HL-60 (cell line): ENCODE measurements at regions not wholly inside any gene's neighbourhood (a gene's known extent, or its start where the extent isn't known, plus 50 kb on each side); places are given as distances from the start of the nearest gene placed in this dataset.

Experiments used
- CTCF ChIP-seq: IDR thresholded peaks from one replicate; pipeline ENCODE4 v1.5.1; 2011; ENCODE audit warnings: low read length, control low read depth, inconsistent platforms; ENCODE audit not compliant: insufficient read depth
- POLR2AphosphoS5 ChIP-seq: IDR thresholded peaks from 2 replicates; pipeline ENCODE4 v1.6.1; 2012; ENCODE audit warnings: low read depth

GRCh38 chr17:34163123-34163522 is 92.0 kb upstream of the CCL2 start:
- no peak for TF ChIP-seq POLR2AphosphoS5
- TF ChIP-seq CTCF, result no peak
